Type B pancreatic cell (in vitro differentiated cells): ENCODE measurements at regions not wholly inside any gene's neighbourhood (a gene's known extent, or its start where the extent isn't known, plus 50 kb on each side); places are given as distances from the start of the nearest gene placed in this dataset.
A peak's percentile ranks its signal among the peaks of the same experiment; 100 is the strongest.

Experiments
- DNase-seq: peaks from one replicate; pipeline ENCODE4 v3.0.0; 2021; ENCODE audit warnings: mixed read lengths; ENCODE audit not compliant: unreplicated experiment; ENCODE audit errors: extremely low spot score
- H3K27ac Mint-ChIP-seq: 2 replicates; pipeline ENCODE4 v1.8.0; 2021; ENCODE audit warnings: mild to moderate bottlenecking, mixed read lengths
- H3K27me3 Mint-ChIP-seq: 2 replicates; pipeline ENCODE4 v1.8.0; 2021; ENCODE audit warnings: mixed read lengths
- H3K36me3 Mint-ChIP-seq: 2 replicates; pipeline ENCODE4 v1.8.0; 2021; ENCODE audit warnings: mixed read lengths
- H3K4me1 Mint-ChIP-seq: one replicate; pipeline ENCODE4 v1.8.0; 2021; ENCODE audit warnings: mixed read lengths; ENCODE audit not compliant: unreplicated experiment
- H3K4me3 Mint-ChIP-seq: 2 replicates; pipeline ENCODE4 v1.8.0; 2021; ENCODE audit warnings: mild to moderate bottlenecking, mixed read lengths
- H3K9me3 Mint-ChIP-seq: 2 replicates; pipeline ENCODE4 v1.8.0; 2021; ENCODE audit warnings: mixed read lengths
- CTCF ChIP-seq: fragments of 200-600 bp; sonication (generic); conservative IDR thresholded peaks from 2 replicates; pipeline ENCODE4 v1.5.0; 2021; ENCODE audit warnings: antibody characterized with exemption, mild to moderate bottlenecking

GRCh38 chr10:33800545-33800944, 466.1 kb upstream of the NRP1 start:
- TF ChIP-seq CTCF, result no peak
- no peak overlapping the region for H3K4me3 Mint-ChIP-seq
- H3K27me3 Mint-ChIP-seq, result peaks cover 3% of the 10 kb centered on the region
- peaks cover 20% of the 10 kb centered on the region for H3K4me1 Mint-ChIP-seq
- no peak overlapping the region for H3K27ac Mint-ChIP-seq
- H3K9me3 Mint-ChIP-seq, result peaks cover 4% of the 10 kb centered on the region
- DNase-seq, result no peak
- H3K36me3 Mint-ChIP-seq, result no peaks in the 10 kb centered on the region

- Mint-ChIP-seq H3K9me3 (peaks cover 4% of the 10 kb centered on the region), H3K27ac (no peak overlapping the region), H3K27me3 (peaks cover 3% of the 10 kb centered on the region), H3K4me3 (no peak overlapping the region), H3K4me1 (peaks cover 20% of the 10 kb centered on the region), H3K36me3 (no peaks in the 10 kb centered on the region)
- DNase-seq, result no peak
- TF ChIP-seq CTCF, result no peak
These were observed 465.5 kb upstream of the NRP1 start for GRCh38 chr10:33799944-33800323.

- Mint-ChIP-seq H3K9me3 (peaks cover 4% of the 10 kb centered on the region), H3K27ac (peak overlapping the region; percentile 3), H3K36me3 (no peaks in the 10 kb centered on the region), H3K27me3 (peaks cover 3% of the 10 kb centered on the region), H3K4me3 (no peak overlapping the region), H3K4me1 (peaks cover 20% of the 10 kb centered on the region)
- DNase-seq, result no peak
- TF ChIP-seq CTCF, result no peak
These were observed 464.9 kb upstream of the NRP1 start for GRCh38 chr10:33799281-33799943.

- no peaks in the 10 kb centered on the region for H3K36me3 Mint-ChIP-seq
- no peak for TF ChIP-seq CTCF
- H3K4me1 Mint-ChIP-seq, result peaks cover 20% of the 10 kb centered on the region
- peaks cover 4% of the 10 kb centered on the region for H3K9me3 Mint-ChIP-seq
- H3K27me3 Mint-ChIP-seq, result peaks cover 3% of the 10 kb centered on the region
- no peak overlapping the region for H3K4me3 Mint-ChIP-seq
- H3K27ac Mint-ChIP-seq, result peak overlapping the region; percentile 3
- DNase-seq, result no peak
These were observed 464.3 kb upstream of the NRP1 start for GRCh38 chr10:33798754-33799153.

GRCh38 chr10:33796680-33797079, 462.2 kb upstream of the NRP1 start:
- H3K27me3 Mint-ChIP-seq, result peaks cover 2% of the 10 kb centered on the region
- H3K27ac Mint-ChIP-seq, result no peak overlapping the region
- TF ChIP-seq CTCF, result no peak

GRCh38 chr10:33795529-33795928, 461.1 kb upstream of the NRP1 start:
- Mint-ChIP-seq H3K9me3 (no peaks in the 10 kb centered on the region), H3K4me3 (no peak overlapping the region), H3K4me1 (peaks cover 19% of the 10 kb centered on the region), H3K27me3 (no peaks in the 10 kb centered on the region), H3K36me3 (no peaks in the 10 kb centered on the region), H3K27ac (no peak overlapping the region)
- DNase-seq, result no peak
- no peak for TF ChIP-seq CTCF

More at GRCh38 chr10:33796680-33797079, 462.2 kb upstream of the NRP1 start:
- Mint-ChIP-seq H3K4me1 (peaks cover 16% of the 10 kb centered on the region), H3K4me3 (no peak overlapping the region), H3K36me3 (no peaks in the 10 kb centered on the region), H3K9me3 (peaks cover 3% of the 10 kb centered on the region)
- DNase-seq, result no peak
